Breast epithelium (tissue), 3 donors: ENCODE measurements at regions not wholly inside any gene's neighbourhood (a gene's known extent, or its start where the extent isn't known, plus 50 kb on each side); places are given as distances from the start of the nearest gene placed in this dataset.

Experiments used
- POLR2A ChIP-seq: fragments of 450-650 bp; IDR thresholded peaks from one replicate; pipeline ENCODE4 v1.6.1; 2016; ENCODE audit warnings: antibody characterized with exemption, mild to moderate bottlenecking, moderate library complexity
- POLR2AphosphoS5 ChIP-seq, 3 donors: sonication (generic); formaldehyde crosslinking; IDR thresholded peaks; one replicate each; pipeline ENCODE4 v1.6.1; 2017; ENCODE audit warnings: antibody characterized with exemption in 3 of 3

DNA sequence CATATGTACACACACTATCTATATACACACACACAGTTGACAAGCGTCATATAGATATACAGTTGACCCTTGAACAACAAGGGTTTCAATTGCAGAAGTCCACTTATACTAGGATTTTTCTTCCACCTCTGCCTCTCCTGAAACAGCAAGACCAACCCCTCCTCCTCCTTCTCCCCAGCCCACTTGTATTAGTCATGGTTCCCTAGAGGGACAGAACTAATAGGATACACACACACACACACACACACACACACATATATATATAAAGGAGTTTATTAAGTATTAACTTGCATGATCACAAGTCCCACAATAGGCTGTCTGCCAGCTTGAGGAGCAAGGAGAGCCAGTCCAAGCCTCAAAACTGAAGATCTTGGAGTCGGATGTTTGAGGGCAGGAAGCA is 92.9 kb downstream of the DHCR7 start:
- TF ChIP-seq POLR2AphosphoS5 (IDR thresholded peaks at IDR 0.05) (no peak), POLR2A (no peak)
